Erythroblast (primary cell): ENCODE measurements at regions not wholly inside any gene's neighbourhood (a gene's known extent, or its start where the extent isn't known, plus 50 kb on each side); places are given as distances from the start of the nearest gene placed in this dataset.

Source experiments
- GATA1 ChIP-seq: IDR thresholded peaks from 2 replicates; pipeline ENCODE4 v1.6.1; 2011; ENCODE audit warnings: low read depth, mild to moderate bottlenecking, control low read depth, low read length, moderate library complexity
- POLR2A ChIP-seq: IDR thresholded peaks from 2 replicates; pipeline ENCODE4 v1.6.1; 2011; ENCODE audit warnings: mild to moderate bottlenecking, low read length

DNA sequence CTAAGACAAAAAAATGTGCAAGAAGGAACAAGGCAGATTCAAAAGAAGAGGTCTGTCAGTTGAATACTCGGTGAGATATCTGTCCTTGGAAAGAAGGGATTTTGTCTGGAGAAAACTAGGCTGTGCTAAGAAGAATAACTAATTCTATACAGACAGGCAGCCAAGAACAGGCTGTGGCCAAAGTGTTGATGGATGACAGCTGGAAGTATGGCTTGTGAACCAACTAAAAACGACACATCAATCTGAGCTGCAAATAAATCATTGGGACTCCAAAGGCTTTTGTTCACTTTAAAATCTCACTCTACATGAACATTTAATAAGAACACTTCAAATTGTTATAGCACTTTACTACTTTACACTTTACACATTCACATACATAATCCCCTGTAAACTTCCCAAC lies 70.5 kb upstream of the IGSF1 start:
- TF ChIP-seq POLR2A (no peak), GATA1 (no peak)
